ENCODE measurements at regions not wholly inside any gene's neighbourhood (a gene's known extent, or its start where the extent isn't known, plus 50 kb on each side); places are given as distances from the start of the nearest gene placed in this dataset.
A peak's percentile ranks its signal among the peaks of the same experiment; 100 is the strongest.

GRCh38 chr11:10935015-10935559 lies 77.2 kb upstream of the ZBED5 start:
- H3K4me1 ChIP-seq (ENCODE audit: control insufficient read depth in 3 of 3, insufficient read depth in 2 of 3, low read depth in 1 of 3, low read length in 2 of 3), result peaks cover 3 to 32% (median 4%) of the 10 kb centered on the region in 3 donors
- DNase-seq (peak; percentile 59 to 90), FAIRE-seq (no peak)
- no peaks in the 10 kb centered on the region for H3K36me3 ChIP-seq (ENCODE audit: control insufficient read depth in 3 of 3, insufficient read depth in 2 of 3, low read depth in 1 of 3, low read length in 3 of 3)
- no peaks in the 10 kb centered on the region for H3K27me3 ChIP-seq (ENCODE audit: control insufficient read depth in 3 of 3, insufficient read depth in 3 of 3, low read length in 3 of 3)
- no peak overlapping the region for H3K4me3 ChIP-seq (ENCODE audit: low read depth in 1 of 3, low read length in 3 of 3)
- H3K27ac ChIP-seq (ENCODE audit: low read depth in 1 of 3, low read length in 2 of 3), result peak overlapping the region in 1 of 3 donors; percentile 84
- WGBS, 3 donors, result 28 to 67% (median 48%) methylated on average over 7 of the region's 7 CpGs
- H3K9me3 ChIP-seq (ENCODE audit: control insufficient read depth in 2 of 2, insufficient read depth in 1 of 2, low read depth in 1 of 2, low read length in 1 of 2), result no peaks in the 10 kb centered on the region

- DNase-seq (peak; percentile 35 to 62), FAIRE-seq (no peak)
- H3K4me3 ChIP-seq (ENCODE audit: low read depth in 1 of 3, low read length in 3 of 3), result peak overlapping the region in 2 of 3 donors; percentile 28 to 49
- no peaks in the 10 kb centered on the region for H3K9me3 ChIP-seq (ENCODE audit: control insufficient read depth in 2 of 2, insufficient read depth in 1 of 2, low read depth in 1 of 2, low read length in 1 of 2)
- WGBS, 3 donors, result 1 to 8% (median 2%) methylated on average over 9 of the region's 9 CpGs
- H3K4me1 ChIP-seq (ENCODE audit: control insufficient read depth in 3 of 3, insufficient read depth in 2 of 3, low read depth in 1 of 3, low read length in 2 of 3), result peaks cover 3 to 32% (median 4%) of the 10 kb centered on the region in 3 donors
- H3K27me3 ChIP-seq (ENCODE audit: control insufficient read depth in 3 of 3, insufficient read depth in 3 of 3, low read length in 3 of 3), result no peaks in the 10 kb centered on the region
- H3K36me3 ChIP-seq (ENCODE audit: control insufficient read depth in 3 of 3, insufficient read depth in 2 of 3, low read depth in 1 of 3, low read length in 3 of 3), result no peaks in the 10 kb centered on the region
- H3K27ac ChIP-seq (ENCODE audit: low read depth in 1 of 3, low read length in 2 of 3), result peak overlapping the region in 2 of 3 donors; percentile 58 to 84
Observed at GRCh38 chr11:10934293-10934860, 76.5 kb upstream of the ZBED5 start.

- FAIRE-seq (peak; percentile 68), DNase-seq (peak; percentile 89 to 95)
- Histone ChIP-seq H3K27ac (ENCODE audit: low read depth in 1 of 3, low read length in 2 of 3) (peak overlapping the region in 2 of 3 donors; percentile 58 to 84), H3K36me3 (ENCODE audit: control insufficient read depth in 3 of 3, insufficient read depth in 2 of 3, low read depth in 1 of 3, low read length in 3 of 3) (no peaks in the 10 kb centered on the region), H3K4me1 (ENCODE audit: control insufficient read depth in 3 of 3, insufficient read depth in 2 of 3, low read depth in 1 of 3, low read length in 2 of 3) (peaks cover 4 to 32% (median 5%) of the 10 kb centered on the region in 3 donors), H3K4me3 (ENCODE audit: low read depth in 1 of 3, low read length in 3 of 3) (peak overlapping the region in 2 of 3 donors; percentile 28 to 49), H3K9me3 (ENCODE audit: control insufficient read depth in 2 of 2, insufficient read depth in 1 of 2, low read depth in 1 of 2, low read length in 1 of 2) (no peaks in the 10 kb centered on the region), H3K27me3 (ENCODE audit: control insufficient read depth in 3 of 3, insufficient read depth in 3 of 3, low read length in 3 of 3) (no peaks in the 10 kb centered on the region)
- 5 to 6% (median 6%) methylated on average over 20 of the region's 20 CpGs for WGBS, 3 donors
Observed at GRCh38 chr11:10933455-10934292, 75.8 kb upstream of the ZBED5 start.

- Histone ChIP-seq H3K4me1 (ENCODE audit: control insufficient read depth in 3 of 3, insufficient read depth in 2 of 3, low read depth in 1 of 3, low read length in 2 of 3) (peaks cover 4 to 32% (median 5%) of the 10 kb centered on the region in 3 donors), H3K36me3 (ENCODE audit: control insufficient read depth in 3 of 3, insufficient read depth in 2 of 3, low read depth in 1 of 3, low read length in 3 of 3) (no peaks in the 10 kb centered on the region), H3K27me3 (ENCODE audit: control insufficient read depth in 3 of 3, insufficient read depth in 3 of 3, low read length in 3 of 3) (no peaks in the 10 kb centered on the region), H3K9me3 (ENCODE audit: control insufficient read depth in 2 of 2, insufficient read depth in 1 of 2, low read depth in 1 of 2, low read length in 1 of 2) (no peaks in the 10 kb centered on the region), H3K27ac (ENCODE audit: low read depth in 1 of 3, low read length in 2 of 3) (no peak overlapping the region), H3K4me3 (ENCODE audit: low read depth in 1 of 3, low read length in 3 of 3) (no peak overlapping the region)
- 92 to 95% (median 94%) methylated on average over 5 of the region's 5 CpGs for WGBS, 3 donors
- no peak for FAIRE-seq
- no peak for DNase-seq
Observed at GRCh38 chr11:10932976-10933375, 75.1 kb upstream of the ZBED5 start.

GRCh38 chr11:10931761-10932670 lies 74.2 kb upstream of the ZBED5 start:
- DNase-seq (no peak), FAIRE-seq (no peak)
- Histone ChIP-seq H3K4me1 (ENCODE audit: control insufficient read depth in 3 of 3, insufficient read depth in 2 of 3, low read depth in 1 of 3, low read length in 2 of 3) (peaks cover 4 to 37% (median 5%) of the 10 kb centered on the region in 3 donors), H3K4me3 (ENCODE audit: low read depth in 1 of 3, low read length in 3 of 3) (peak overlapping the region in 2 of 3 donors; percentile 52 to 64), H3K27me3 (ENCODE audit: control insufficient read depth in 3 of 3, insufficient read depth in 3 of 3, low read length in 3 of 3) (no peaks in the 10 kb centered on the region), H3K9me3 (ENCODE audit: control insufficient read depth in 2 of 2, insufficient read depth in 1 of 2, low read depth in 1 of 2, low read length in 1 of 2) (no peaks in the 10 kb centered on the region), H3K36me3 (ENCODE audit: control insufficient read depth in 3 of 3, insufficient read depth in 2 of 3, low read depth in 1 of 3, low read length in 3 of 3) (no peaks in the 10 kb centered on the region), H3K27ac (ENCODE audit: low read depth in 1 of 3, low read length in 2 of 3) (peak overlapping the region in 2 of 3 donors; percentile 81 to 93)
- 14 to 29% (median 27%) methylated on average over 14 of the region's 14 CpGs for WGBS, 3 donors

GRCh38 chr11:10930972-10931760 lies 73.3 kb upstream of the ZBED5 start:
- no peak for FAIRE-seq
- WGBS, 3 donors, result 0 to 1% (median 0%) methylated on average over 54 to 69 of the region's 69 CpGs
- Histone ChIP-seq H3K9me3 (ENCODE audit: control insufficient read depth in 2 of 2, insufficient read depth in 1 of 2, low read depth in 1 of 2, low read length in 1 of 2) (no peaks in the 10 kb centered on the region), H3K27me3 (ENCODE audit: control insufficient read depth in 3 of 3, insufficient read depth in 3 of 3, low read length in 3 of 3) (no peaks in the 10 kb centered on the region), H3K27ac (ENCODE audit: low read depth in 1 of 3, low read length in 2 of 3) (peak overlapping the region; percentile 24 to 93 (median 81)), H3K36me3 (ENCODE audit: control insufficient read depth in 3 of 3, insufficient read depth in 2 of 3, low read depth in 1 of 3, low read length in 3 of 3) (no peaks in the 10 kb centered on the region), H3K4me3 (ENCODE audit: low read depth in 1 of 3, low read length in 3 of 3) (peak overlapping the region; percentile 50 to 64 (median 52)), H3K4me1 (ENCODE audit: control insufficient read depth in 3 of 3, insufficient read depth in 2 of 3, low read depth in 1 of 3, low read length in 2 of 3) (peaks cover 4 to 31% (median 5%) of the 10 kb centered on the region in 3 donors)
- peak; percentile 47 to 89 for DNase-seq

GRCh38 chr11:10930224-10930971 lies 72.5 kb upstream of the ZBED5 start:
- Histone ChIP-seq H3K27ac (ENCODE audit: low read depth in 1 of 3, low read length in 2 of 3) (peak overlapping the region; percentile 24 to 93 (median 81)), H3K36me3 (ENCODE audit: control insufficient read depth in 3 of 3, insufficient read depth in 2 of 3, low read depth in 1 of 3, low read length in 3 of 3) (no peaks in the 10 kb centered on the region), H3K4me1 (ENCODE audit: control insufficient read depth in 3 of 3, insufficient read depth in 2 of 3, low read depth in 1 of 3, low read length in 2 of 3) (peaks cover 3 to 26% (median 4%) of the 10 kb centered on the region in 3 donors), H3K27me3 (ENCODE audit: control insufficient read depth in 3 of 3, insufficient read depth in 3 of 3, low read length in 3 of 3) (no peaks in the 10 kb centered on the region), H3K9me3 (ENCODE audit: control insufficient read depth in 2 of 2, insufficient read depth in 1 of 2, low read depth in 1 of 2, low read length in 1 of 2) (no peaks in the 10 kb centered on the region), H3K4me3 (ENCODE audit: low read depth in 1 of 3, low read length in 3 of 3) (peak overlapping the region; percentile 50 to 64 (median 52))
- DNase-seq (no peak), FAIRE-seq (no peak)
- 8 to 13% (median 11%) methylated on average over 26 to 35 of the region's 35 CpGs for WGBS, 3 donors
